PC-9 (cell line): ENCODE measurements at regions not wholly inside any gene's neighbourhood (a gene's known extent, or its start where the extent isn't known, plus 50 kb on each side); places are given as distances from the start of the nearest gene placed in this dataset.

Experiments
- BruUV-seq: library from RNA; stranded (reverse); fragments of 400-500 nt; replicated peaks from 2 replicates; lab custom pipeline; 2021; lab: Mats Ljungman, UMichigan
- CTCF ChIA-PET: fragments of 300-600 bp; sonication (Branson Sonifier 250); formaldehyde crosslinking; loops from one replicate; lab custom pipeline; 2022; ENCODE audit warnings: antibody characterized with exemption; lab: Charles Lee
- POLR2A ChIA-PET: fragments of 300-600 bp; sonication (Branson Sonifier 250); formaldehyde crosslinking; loops from one replicate; lab custom pipeline; 2022; ENCODE audit warnings: antibody characterized with exemption; ENCODE audit not compliant: unreplicated experiment; lab: Charles Lee
- DNase-seq, 2 experiments: peaks; one replicate each; pipeline versions ENCODE4 v3.0.0 to v3.0.0-alpha.2; 2015 to 2022; ENCODE audit warnings: mixed read lengths in 1 of 2
- H2AFZ ChIP-seq: fragments of 200-600 bp; sonication (generic); 2 replicates; pipeline ENCODE4 v1.8.1; 2017; ENCODE audit warnings: antibody characterized with exemption
- H3F3A ChIP-seq: fragments of 200-600 bp; sonication (generic); 2 replicates; pipeline ENCODE4 v1.8.1; 2017; ENCODE audit warnings: antibody characterized with exemption, mild to moderate bottlenecking, low read depth; ENCODE audit not compliant: insufficient read depth
- H3K27ac ChIP-seq: fragments of 200-600 bp; sonication (generic); 2 replicates; pipeline ENCODE4 v1.6.1; 2016; ENCODE audit warnings: mixed run types
- H3K27me3 ChIP-seq: fragments of 200-600 bp; sonication (generic); 2 replicates; pipeline ENCODE4 v1.6.1; 2016; ENCODE audit warnings: low read depth, mixed run types; ENCODE audit not compliant: insufficient read depth
- H3K36me3 ChIP-seq: fragments of 200-600 bp; sonication (generic); 2 replicates; pipeline ENCODE4 v1.6.1; 2016; ENCODE audit warnings: low read depth, mixed run types
- H3K4me1 ChIP-seq: fragments of 200-600 bp; sonication (generic); replicated peaks from 2 replicates; pipeline ENCODE4 v1.6.1; 2016; ENCODE audit warnings: mixed run types; ENCODE audit not compliant: insufficient read depth
- H3K4me2 ChIP-seq: fragments of 200-600 bp; sonication (generic); 2 replicates; pipeline ENCODE4 v1.6.1; 2017; ENCODE audit warnings: mixed run types
- H3K4me3 ChIP-seq: fragments of 200-600 bp; sonication (generic); 2 replicates; pipeline ENCODE4 v1.6.1; 2016; ENCODE audit warnings: mixed run types
- H3K79me2 ChIP-seq: fragments of 200-600 bp; sonication (generic); 2 replicates; pipeline ENCODE4 v1.6.1; 2017; ENCODE audit warnings: low read depth, mixed run types
- H3K9me2 ChIP-seq: fragments of 200-600 bp; sonication (generic); 2 replicates; pipeline ENCODE4 v1.8.1; 2017; ENCODE audit warnings: mild to moderate bottlenecking; ENCODE audit not compliant: insufficient read depth
- H3K9me3 ChIP-seq: fragments of 200-600 bp; sonication (generic); 2 replicates; pipeline ENCODE4 v1.8.1; 2016; ENCODE audit warnings: low read depth; ENCODE audit not compliant: insufficient read depth
- H4K20me1 ChIP-seq: fragments of 200-600 bp; sonication (generic); 2 replicates; pipeline ENCODE4 v1.8.1; 2017; ENCODE audit not compliant: insufficient read depth
- EZH2 ChIP-seq: fragments of 200-600 bp; sonication (generic); IDR thresholded peaks from 2 replicates; pipeline ENCODE4 v1.8.0; 2017; ENCODE audit warnings: antibody characterized with exemption, low read depth
- intact Hi-C: fragments of 100-400 bp; cut with micrococcal nuclease; formaldehyde crosslinking; loops from one replicate; pipeline ENCODE4 v1.10.0; 2022; ENCODE audit not compliant: unreplicated experiment
- TF ChIP-seq, protein P1 (sequence below): fragments of 200-600 bp; sonication (generic); conservative IDR thresholded peaks from 2 replicates; pipeline ENCODE4 v1.6.1; 2017; ENCODE audit warnings: mixed run types, antibody characterized with exemption, mild to moderate bottlenecking, moderate library complexity

DNA sequence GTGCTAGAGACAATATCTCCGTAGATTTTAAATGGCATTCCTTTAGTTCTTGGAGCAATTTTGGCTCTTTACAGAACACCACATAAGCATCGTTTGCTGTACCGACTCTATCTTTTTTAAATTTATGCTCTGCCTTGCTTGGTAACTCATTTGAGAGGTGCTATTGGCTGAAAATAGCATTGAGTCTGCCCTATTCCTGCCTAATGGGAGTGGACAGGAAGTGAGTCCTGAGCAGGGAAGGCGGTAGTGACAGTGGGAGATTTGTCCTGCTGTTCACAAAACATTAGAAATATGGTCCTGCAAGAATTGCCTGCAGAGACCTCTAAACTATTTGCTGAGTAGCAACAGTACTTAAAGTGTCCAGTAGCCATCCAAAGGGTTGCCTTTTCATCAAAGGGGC lies 115.2 kb upstream of the IFNE start:
- Histone ChIP-seq H3K36me3 (no peaks in the 10 kb centered on the region), H3K27me3 (no peaks in the 10 kb centered on the region), H3F3A (peaks cover 4% of the 10 kb centered on the region), H2AFZ (no peak overlapping the region), H3K27ac (no peak overlapping the region), H3K4me3 (no peak overlapping the region), H3K9me2 (no peaks in the 10 kb centered on the region), H3K79me2 (no peaks in the 10 kb centered on the region), H3K4me1 (peaks cover 6% of the 10 kb centered on the region), H4K20me1 (no peaks in the 10 kb centered on the region), H3K4me2 (no peak overlapping the region), H3K9me3 (no peaks in the 10 kb centered on the region)
- ChIA-PET POLR2A (no interaction called here), CTCF (no interaction called here)
- TF ChIP-seq, protein P1, sequence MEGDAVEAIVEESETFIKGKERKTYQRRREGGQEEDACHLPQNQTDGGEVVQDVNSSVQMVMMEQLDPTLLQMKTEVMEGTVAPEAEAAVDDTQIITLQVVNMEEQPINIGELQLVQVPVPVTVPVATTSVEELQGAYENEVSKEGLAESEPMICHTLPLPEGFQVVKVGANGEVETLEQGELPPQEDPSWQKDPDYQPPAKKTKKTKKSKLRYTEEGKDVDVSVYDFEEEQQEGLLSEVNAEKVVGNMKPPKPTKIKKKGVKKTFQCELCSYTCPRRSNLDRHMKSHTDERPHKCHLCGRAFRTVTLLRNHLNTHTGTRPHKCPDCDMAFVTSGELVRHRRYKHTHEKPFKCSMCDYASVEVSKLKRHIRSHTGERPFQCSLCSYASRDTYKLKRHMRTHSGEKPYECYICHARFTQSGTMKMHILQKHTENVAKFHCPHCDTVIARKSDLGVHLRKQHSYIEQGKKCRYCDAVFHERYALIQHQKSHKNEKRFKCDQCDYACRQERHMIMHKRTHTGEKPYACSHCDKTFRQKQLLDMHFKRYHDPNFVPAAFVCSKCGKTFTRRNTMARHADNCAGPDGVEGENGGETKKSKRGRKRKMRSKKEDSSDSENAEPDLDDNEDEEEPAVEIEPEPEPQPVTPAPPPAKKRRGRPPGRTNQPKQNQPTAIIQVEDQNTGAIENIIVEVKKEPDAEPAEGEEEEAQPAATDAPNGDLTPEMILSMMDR: no peak
- no peak for TF ChIP-seq EZH2
- DNase-seq: no peak
- intact Hi-C loops: no loop called here
- BruUV-seq: no TSS peak

DNA sequence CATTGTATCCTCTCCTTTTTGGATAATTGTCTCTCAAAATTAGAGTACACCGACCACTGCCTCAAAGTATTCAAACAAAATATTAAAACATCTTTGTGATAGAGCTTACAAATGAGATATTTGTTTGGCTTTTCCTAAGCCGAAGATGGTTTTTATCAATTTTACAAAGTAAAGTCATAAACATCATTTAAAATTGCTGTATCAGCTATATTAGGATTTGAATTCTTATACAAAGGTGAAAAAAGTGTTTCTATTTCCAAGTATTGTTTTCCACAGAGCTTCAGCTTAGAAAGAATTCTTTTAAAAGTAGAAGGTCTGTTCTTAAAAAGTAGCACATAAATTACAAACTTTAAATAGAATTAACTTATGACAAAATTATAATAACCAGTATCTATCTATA lies 116.6 kb upstream of the IFNE start:
- no peaks in the 10 kb centered on the region for H3K36me3 ChIP-seq
- BruUV-seq: no TSS peak
- no peak for DNase-seq

DNA sequence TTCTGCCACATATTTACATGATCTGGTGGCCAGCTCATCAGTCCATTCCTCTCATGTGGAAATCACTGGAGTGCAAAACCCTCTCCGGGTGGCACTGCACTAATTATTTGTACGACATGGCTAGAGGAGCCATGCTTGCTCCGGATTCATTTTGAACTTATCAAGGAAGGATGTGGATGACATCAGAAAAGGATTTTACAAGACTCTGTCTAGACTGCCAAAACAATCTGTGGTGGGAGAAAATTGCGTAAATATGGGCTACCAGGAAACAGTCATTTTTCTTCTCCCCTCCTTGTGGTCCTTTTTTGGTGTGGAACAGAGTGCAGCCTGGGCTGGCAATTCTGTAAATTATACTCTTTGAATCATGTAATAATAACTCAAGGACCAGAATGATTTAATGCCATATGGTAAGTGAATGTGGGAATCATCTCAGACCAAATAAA lies 123.4 kb upstream of the IFNE start:
- DNase-seq: no peak
- Histone ChIP-seq H3K27ac (no peak overlapping the region), H3K36me3 (no peaks in the 10 kb centered on the region), H3K79me2 (no peaks in the 10 kb centered on the region), H3K9me3 (no peaks in the 10 kb centered on the region), H3K4me1 (no peaks in the 10 kb centered on the region), H4K20me1 (no peaks in the 10 kb centered on the region), H3K27me3 (no peaks in the 10 kb centered on the region), H3K4me2 (no peak overlapping the region), H3K4me3 (no peak overlapping the region), H3K9me2 (no peaks in the 10 kb centered on the region), H2AFZ (no peak overlapping the region), H3F3A (no peaks in the 10 kb centered on the region)
- ChIA-PET CTCF (no interaction called here), POLR2A (no interaction called here)
- intact Hi-C loops: no loop called here
- no TSS peak for BruUV-seq
- no peak for TF ChIP-seq EZH2
- TF ChIP-seq, protein P1: no peak

More for the DNA sequence above, 116.6 kb upstream of the IFNE start:
- no peak overlapping the region for H3K4me2 ChIP-seq
- intact Hi-C loops: no loop called here
- H3K9me3 ChIP-seq: no peaks in the 10 kb centered on the region
- TF ChIP-seq EZH2: no peak
- TF ChIP-seq, protein P1: no peak
- no peaks in the 10 kb centered on the region for H4K20me1 ChIP-seq
- no peaks in the 10 kb centered on the region for H3K4me1 ChIP-seq
- H3K4me3 ChIP-seq: no peak overlapping the region
- no peaks in the 10 kb centered on the region for H3F3A ChIP-seq
- ChIA-PET CTCF (no interaction called here), POLR2A (no interaction called here)
- H2AFZ ChIP-seq: no peak overlapping the region
- H3K27ac ChIP-seq: no peak overlapping the region
- no peaks in the 10 kb centered on the region for H3K79me2 ChIP-seq
- no peaks in the 10 kb centered on the region for H3K9me2 ChIP-seq
- no peaks in the 10 kb centered on the region for H3K27me3 ChIP-seq
